DMS53 treated with DMSO at 0.1 percent for 48 hours (cell line): ENCODE measurements at regions not wholly inside any gene's neighbourhood (a gene's known extent, or its start where the extent isn't known, plus 50 kb on each side); places are given as distances from the start of the nearest gene placed in this dataset.

Experiments used
- DNase-seq: peaks from one replicate; lab custom pipeline; 2025; ENCODE audit not compliant: unreplicated experiment; lab: John Stamatoyannopoulos, UW

- DNase-seq = no peak
Measured at GRCh38 chr10:21068026-21068656, 171.0 kb upstream of the NEBL start.

- DNase-seq = no peak
Measured at GRCh38 chr10:21065621-21066248, 168.6 kb upstream of the NEBL start.

- DNase-seq = no peak
Measured at GRCh38 chr10:21061982-21062381, 164.9 kb upstream of the NEBL start.

GRCh38 chr10:21061184-21061583 lies 164.1 kb upstream of the NEBL start:
- no peak for DNase-seq

- no peak for DNase-seq
Measured at GRCh38 chr10:21060626-21061025, 163.5 kb upstream of the NEBL start.

- DNase-seq = no peak
Measured at GRCh38 chr10:21057989-21058388, 160.9 kb upstream of the NEBL start.

- DNase-seq = no peak
Measured at GRCh38 chr10:21057436-21057835, 160.3 kb upstream of the NEBL start.

- DNase-seq = no peak
Measured at GRCh38 chr10:21056461-21056860, 159.3 kb upstream of the NEBL start.

- no peak for DNase-seq
Measured at GRCh38 chr10:21055339-21056135, 158.4 kb upstream of the NEBL start.

- DNase-seq = no peak
Measured at GRCh38 chr10:21053953-21054690, 157.0 kb upstream of the NEBL start.

GRCh38 chr10:21052709-21053104 lies 155.6 kb upstream of the NEBL start:
- DNase-seq = no peak

- DNase-seq = no peak
Measured at GRCh38 chr10:21052072-21052708, 155.1 kb upstream of the NEBL start.

- DNase-seq = no peak
Measured at GRCh38 chr10:21049482-21049881, 152.4 kb upstream of the NEBL start.

- no peak for DNase-seq
Measured at GRCh38 chr10:21048068-21048467, 151.0 kb upstream of the NEBL start.

GRCh38 chr10:21047511-21047910 lies 150.4 kb upstream of the NEBL start:
- DNase-seq = no peak

- no peak for DNase-seq
Measured at GRCh38 chr10:21047096-21047495, 150.0 kb upstream of the NEBL start.

GRCh38 chr10:21043044-21043443 lies 145.9 kb upstream of the NEBL start:
- DNase-seq = no peak

GRCh38 chr10:21042536-21042935 lies 145.4 kb upstream of the NEBL start:
- DNase-seq = no peak

GRCh38 chr10:21041763-21042458 lies 144.8 kb upstream of the NEBL start:
- no peak for DNase-seq

GRCh38 chr10:21039721-21040120 lies 142.6 kb upstream of the NEBL start:
- no peak for DNase-seq
